HG02798 (cell line): ENCODE measurements at regions not wholly inside any gene's neighbourhood (a gene's known extent, or its start where the extent isn't known, plus 50 kb on each side); places are given as distances from the start of the nearest gene placed in this dataset.
A peak's percentile ranks its signal among the peaks of the same experiment; 100 is the strongest.

ENCODE experiments used
- ATAC-seq: cut with Tn5 transposase; IDR thresholded peaks from one replicate; pipeline ENCODE4 v1.9.1; 2021; ENCODE audit warnings: mild to moderate bottlenecking; ENCODE audit not compliant: unreplicated experiment, poor library complexity

DNA sequence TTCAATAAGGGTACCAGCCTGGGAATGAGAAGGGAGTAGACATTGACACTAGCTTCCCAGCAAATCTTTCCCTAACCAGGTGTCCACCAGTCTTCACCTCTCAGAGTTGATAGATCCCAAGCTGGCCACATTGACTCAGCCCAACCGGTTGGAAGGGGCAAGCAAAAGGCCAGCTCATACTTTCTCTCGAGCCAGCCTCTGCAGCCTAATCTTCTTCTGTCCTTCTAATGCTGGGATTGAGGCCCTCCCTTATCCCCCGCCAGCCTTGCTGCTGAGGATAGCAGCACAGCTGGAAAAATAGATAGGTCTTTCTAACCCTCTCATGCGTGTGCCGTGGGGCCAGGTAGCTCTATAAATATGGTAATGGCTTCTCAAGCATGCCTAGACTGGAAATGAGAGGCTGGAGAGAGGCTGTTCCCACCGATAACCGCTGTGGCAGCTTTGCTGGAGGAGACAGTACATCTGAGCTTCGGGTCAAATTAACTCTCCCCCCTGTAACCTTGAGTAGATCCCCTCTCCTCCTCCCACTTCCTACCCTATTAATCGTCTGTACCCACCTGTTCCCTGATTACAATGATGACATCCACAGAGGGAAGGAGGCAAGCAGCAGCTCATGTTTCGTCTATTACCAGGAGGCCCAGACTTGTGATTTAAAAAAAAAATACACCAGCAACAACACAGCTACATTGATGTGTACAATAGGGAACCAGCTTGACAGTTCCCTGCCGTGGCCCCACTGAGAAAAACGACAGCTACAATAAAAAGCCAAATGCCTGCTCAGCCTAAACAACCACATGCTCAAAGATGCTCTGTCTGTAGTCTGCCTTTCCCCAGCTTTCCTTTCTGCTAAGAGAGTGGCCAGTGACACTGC is 219.9 kb upstream of the BRINP1 start:
- no peak for ATAC-seq

DNA sequence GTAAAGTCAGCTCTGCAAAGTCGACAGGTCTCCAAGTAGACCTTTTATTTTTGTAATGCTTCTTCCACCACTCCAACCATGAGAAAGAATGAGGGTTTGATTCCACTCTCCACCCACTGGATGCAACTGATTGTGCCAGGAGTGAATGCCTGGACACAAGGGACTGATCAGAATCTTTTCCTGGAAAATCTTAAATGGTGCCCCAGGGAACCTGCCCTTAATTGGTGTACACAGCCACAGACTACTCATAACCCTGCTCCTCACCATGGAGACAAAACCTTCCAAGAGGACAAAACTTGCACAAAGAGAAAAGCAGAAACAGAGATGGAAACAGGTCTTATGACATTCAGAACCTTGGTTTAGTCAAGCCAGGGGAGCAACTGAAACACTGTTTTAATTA is 208.6 kb upstream of the BRINP1 start:
- ATAC-seq: no peak

DNA sequence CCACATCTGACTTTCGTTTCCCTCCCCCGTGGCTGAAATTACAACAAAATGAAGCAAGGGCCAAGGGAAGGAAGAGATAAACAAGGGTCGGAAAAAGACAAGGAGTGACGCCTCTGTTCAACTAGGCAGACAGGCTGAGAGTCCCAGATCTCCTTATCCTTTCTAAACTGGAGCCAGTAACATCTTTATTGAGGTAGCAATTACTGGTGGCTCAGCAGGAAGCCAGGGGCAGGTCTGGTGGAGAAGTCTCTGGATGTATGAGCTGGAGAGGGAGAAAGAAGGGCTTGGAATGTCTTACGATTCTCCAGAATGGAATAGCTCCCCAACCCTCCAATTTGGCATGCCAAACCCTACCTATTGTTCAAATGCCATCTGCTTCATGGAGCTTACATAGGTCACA is 190.8 kb upstream of the BRINP1 start:
- ATAC-seq: no peak

DNA sequence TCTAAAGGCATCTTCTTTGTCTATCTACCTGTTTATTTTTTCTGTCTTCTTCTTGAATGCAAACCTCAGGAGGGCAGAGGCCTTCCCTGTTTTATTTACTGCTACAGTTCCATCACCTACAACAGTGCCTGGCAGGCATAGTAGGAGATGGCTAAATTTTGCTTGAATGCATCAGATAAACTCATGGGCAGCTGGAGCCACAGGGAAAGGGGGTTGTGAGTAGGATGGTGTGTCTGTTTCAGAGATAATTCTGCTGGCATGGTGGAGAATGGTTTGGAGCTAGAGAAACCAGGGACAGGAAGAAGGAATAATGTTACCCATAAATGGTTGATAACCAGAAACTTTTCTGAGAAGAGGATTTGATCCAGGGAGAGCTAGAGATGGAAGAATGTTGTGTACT is 189.8 kb upstream of the BRINP1 start:
- ATAC-seq: no peak

DNA sequence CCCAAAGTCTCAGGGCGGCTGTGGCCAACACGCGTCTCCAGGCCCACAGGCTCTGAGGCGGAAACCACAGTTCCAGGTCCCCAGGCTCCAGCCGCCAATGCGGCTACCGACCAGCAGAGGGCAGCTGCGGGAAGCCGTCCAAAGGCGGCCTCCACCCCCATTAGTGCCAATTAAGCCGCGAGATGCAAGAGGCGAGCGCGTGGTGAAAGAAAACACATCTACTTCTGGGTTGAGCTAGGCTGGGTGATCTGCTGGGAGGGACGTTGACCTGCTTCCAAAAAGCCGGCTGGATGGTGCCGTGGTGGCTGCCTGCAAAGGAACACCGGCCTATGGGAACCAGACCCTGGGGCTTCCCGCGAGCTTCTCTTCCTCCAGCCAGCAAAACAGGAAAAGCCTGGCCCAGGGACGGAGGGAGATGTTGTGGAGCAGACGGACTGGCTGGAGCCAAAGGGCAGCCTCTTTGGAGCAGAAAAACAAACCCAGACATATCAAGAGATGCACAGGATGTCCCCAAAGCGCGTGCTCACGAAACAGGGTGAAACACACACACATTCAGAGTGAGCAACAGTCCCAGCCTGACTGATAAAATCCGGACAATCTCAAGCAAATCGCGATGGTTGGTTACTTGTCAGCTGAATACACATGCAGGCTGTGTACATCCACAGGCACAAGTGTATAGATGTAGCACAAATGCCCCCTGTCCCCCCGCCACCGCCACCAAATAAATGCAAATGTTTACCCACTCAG is 187.1 kb upstream of the BRINP1 start:
- peak; percentile 99 for ATAC-seq

DNA sequence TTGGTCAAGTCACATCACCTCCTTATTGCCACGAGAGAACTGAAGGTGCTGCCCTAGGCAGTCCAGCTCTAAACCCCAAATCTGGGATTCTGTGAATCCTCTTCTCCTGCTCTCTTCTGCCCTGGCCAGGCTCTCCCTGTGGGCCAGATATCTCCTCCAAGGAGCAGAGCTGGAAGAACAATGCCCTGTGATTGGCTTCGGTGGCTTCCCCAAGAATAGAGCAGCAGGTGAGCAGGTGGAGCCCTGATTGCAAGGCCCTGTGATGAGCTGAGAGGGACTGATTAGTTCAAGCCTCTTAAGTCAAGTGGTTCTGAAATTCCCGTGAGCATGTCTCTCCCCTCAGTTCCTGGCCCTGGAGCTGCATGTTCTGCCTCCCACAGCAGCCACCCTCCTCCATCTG is 175.3 kb upstream of the BRINP1 start:
- no peak for ATAC-seq

DNA sequence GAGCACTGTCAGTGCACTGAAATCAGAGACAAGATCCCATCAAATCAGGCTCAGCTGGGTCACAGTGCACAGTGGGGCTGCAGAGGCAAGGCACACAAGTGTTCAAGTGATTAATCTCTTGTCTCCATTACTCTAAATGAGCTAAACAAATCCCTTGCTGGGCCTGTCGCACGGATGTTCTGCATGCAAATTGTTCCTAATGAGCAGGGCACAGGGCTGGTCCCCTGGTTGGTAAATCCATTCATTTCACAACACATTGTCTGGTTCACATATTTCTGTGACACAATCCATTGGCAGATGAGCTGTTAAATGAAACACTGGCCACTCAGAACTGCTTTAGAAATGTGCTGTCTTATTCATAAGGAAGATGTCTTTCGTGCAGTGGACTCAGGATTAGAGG is 167.9 kb upstream of the BRINP1 start:
- no peak for ATAC-seq

DNA sequence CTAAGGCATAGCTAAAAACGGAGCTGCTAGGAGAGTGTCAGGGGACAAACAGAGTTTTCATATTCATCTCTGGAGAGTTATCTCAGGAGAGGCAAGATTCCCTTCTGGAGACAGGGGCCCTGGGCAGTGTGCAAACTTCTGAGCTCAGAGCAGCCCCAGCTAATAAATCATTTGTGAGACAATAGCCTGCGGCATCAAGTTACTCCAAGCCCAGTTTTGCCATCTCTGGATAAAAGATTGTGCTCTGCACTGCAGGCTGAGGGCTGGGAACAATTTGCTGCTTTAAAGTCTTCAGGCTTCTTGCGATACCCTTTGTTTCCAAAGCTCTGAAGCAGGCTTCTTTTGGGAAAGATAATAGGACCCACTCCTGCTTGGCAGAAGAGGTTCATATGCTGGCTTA is 164.3 kb upstream of the BRINP1 start:
- no peak for ATAC-seq

DNA sequence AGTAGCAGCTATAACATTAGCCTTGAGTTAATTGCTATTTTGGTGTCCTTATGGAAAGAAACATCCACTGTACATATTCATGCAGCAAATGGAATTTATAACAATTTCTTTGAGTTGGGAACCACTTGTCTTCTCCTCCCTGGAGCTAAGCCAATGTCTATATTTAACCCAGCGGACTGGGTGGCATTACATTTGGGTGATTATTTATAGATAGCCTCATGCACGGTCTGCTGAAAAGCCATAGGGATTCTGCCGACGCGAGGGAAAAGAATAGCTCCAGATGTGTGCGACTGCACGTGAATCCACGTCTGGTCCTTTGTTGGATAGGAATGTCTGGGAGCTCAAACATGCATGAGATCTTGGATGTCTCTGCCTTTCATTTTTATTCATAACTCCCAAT is 157.5 kb upstream of the BRINP1 start:
- no peak for ATAC-seq

DNA sequence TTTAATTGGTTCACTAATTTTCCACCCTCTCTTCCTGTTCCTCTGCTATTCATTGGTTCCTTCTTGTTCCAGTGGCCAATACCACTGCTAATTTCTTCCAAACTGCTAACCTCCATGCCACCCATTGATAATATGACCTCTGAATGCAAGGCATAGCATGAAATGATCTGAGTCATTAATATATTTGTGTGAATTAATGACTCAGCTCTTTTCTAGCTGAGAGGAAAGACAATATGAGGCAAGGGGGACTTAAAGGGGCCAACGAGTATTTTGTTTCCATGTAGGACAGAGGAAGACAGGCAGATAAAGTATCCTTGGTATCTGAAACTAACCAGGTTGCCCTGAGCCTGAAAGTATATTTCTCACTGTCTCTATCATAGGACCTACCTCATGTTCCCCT is 154.3 kb upstream of the BRINP1 start:
- no peak for ATAC-seq

DNA sequence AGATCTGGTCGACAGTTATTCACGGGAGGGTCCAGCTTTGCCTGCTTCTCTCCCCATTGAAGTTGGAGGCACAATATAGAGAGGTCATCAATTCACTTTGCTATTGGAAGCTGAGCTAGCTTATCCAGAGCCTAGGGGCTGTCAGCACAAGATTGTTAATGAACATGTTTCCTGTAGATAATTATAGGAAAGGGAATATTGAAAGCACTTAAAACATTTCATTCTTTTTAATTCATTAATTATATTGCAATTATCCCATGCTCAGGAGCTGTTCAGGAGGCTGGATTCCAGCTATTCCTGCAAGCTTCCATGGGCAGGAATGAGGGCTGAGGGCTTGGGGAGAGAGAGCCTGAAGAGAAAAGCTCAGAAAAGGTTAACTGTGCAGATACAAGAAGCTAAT is 153.1 kb upstream of the BRINP1 start:
- no peak for ATAC-seq

DNA sequence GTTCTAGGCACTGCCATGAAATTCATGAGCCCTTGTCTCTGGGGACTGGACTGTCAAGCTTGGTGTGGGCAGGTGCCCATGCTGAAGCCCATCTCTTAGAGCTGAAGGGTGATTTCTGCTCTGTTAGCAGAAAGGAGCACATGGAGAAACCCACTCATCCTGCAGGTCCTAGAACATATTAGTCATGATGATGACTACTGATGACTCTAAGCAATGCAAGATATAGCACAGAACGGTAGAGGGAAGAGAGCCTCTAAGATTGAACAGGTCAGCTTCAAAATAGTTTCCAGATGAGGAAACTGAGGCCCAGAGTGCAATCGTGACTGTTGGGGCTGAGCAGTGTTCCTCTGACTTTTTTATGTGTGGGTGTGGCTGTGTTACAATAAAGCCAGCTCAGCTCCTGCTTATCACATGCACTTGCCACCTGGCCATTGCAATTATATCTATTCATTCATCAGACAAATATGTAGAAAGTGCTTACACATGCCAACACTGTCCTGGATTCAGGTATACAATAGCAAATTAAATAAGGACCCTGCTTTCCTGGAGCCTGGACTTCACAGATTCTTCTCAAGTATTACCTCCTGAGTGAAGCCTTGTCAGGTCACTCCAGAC is 140.2 kb upstream of the BRINP1 start:
- ATAC-seq: no peak

DNA sequence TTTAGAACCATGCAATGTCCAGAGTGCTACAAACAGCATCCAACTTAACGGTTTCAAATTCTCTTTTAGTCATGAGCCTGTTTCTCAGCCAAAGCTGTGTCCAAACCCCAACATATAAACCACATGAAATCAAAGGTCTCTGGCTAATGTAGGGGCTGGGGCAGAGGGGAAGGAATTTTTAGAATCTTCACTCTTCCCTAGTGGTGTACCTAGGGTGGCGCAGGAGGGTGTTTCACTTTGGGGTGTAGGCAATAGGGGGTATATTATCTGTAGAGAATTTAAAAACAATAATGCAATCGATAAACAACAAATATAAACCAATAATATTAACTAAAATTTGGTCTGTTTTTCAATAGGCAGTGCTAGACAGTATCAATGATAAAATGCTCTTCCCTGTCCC is 132.1 kb upstream of the BRINP1 start:
- ATAC-seq: no peak

DNA sequence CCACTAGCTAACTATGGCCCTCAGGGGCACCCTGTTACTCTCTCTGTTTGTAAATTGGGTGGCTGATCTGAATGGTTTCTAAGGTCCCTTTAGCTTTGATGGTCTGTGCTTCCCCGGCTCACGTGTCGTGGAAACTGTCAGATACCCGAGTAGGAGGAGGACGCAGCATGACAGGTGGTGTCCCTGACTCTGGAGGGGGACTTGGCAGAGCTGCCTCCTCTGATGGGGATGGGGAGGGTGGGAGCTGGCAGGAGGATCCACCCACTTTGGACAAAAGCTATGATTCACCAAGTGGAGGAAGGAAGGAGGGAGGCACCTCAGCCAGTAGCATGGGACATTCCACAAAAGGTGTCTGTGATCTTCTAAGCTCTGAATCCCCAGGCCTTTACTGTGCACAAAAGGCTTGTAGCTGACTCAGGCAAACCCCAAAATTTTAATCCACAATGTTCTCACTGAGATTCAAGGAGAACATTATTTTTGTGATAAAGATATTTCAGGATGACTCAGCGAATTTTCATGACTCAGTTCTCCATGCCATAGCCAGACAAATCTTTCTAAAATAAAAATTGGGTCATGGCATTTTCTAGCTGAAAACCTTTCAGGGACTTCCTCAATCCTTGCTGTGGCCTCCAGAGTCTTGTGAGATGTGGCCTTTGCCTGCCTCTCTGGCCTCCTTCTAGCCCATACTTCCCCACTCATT is 131.0 kb upstream of the BRINP1 start:
- ATAC-seq: no peak

DNA sequence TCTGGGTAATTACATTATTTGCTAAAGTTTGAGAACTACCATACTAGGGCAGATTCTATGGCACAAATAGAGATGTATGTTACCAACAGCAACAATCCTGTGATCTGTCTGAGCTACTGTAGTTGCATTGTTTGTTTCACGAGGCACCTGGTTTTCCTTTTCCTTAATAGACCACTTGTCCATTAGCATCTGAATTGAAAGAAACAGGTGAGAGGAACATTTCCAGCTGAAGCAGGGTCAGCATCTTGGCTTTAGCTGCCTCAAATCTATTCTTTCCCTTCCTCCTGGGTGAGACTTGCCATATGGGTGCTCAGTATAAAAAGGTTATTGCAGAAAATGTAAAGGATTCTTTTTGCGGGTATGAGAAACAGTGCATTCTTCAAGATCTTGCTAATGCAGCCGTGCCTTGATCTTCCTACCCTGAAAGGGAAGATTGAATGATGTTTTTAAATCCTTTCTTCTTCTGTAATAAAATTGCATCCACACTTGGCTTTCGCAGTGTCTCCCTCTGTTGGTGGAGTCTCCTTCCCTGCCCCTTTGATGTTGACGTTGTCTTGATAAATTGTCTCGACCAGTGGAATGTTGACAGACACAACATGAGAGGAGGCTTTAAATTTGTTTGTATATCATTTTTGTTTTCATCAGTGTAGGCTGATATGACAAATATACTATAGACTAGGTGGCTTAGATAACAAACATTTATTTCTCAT is 118.0 kb upstream of the BRINP1 start:
- no peak for ATAC-seq

DNA sequence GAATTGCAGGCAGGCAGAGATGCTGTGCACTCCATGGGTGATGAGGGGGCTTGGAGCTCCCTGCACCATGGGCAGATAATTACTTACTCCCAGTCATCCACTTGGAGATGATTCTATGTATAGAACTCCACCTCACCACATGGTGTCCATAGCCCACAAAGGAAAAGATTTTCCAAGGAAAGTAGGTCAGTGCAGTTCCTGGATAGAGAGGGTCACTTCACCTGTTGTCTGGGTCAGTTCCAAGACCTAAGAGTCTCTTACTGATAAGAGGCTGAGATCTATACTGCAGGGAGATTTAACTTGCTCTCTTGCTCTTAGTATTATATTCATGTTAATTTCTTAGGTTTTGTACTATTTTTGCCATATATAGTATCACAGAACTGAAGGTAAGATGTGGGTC is 113.9 kb upstream of the BRINP1 start:
- ATAC-seq: no peak

DNA sequence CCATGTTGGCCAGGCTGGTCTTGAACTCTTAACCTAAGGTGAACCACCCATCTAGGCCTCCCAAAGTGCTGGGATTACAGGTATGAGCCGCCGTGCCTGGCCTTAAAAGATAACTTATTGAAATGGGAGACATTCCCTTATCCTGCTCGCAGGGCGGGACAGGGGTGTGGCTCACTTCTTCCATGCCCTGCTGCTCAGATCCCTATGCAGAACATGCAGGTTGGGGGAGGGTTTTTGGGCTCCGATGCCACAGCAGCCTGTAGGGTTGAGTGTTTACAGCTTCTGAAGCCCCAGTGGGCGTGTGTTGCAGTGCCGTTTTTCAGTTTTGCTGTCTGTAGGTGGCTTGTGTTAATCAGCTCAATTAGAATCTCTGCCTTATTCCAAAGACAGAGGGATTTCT is 108.0 kb upstream of the BRINP1 start:
- ATAC-seq: no peak

DNA sequence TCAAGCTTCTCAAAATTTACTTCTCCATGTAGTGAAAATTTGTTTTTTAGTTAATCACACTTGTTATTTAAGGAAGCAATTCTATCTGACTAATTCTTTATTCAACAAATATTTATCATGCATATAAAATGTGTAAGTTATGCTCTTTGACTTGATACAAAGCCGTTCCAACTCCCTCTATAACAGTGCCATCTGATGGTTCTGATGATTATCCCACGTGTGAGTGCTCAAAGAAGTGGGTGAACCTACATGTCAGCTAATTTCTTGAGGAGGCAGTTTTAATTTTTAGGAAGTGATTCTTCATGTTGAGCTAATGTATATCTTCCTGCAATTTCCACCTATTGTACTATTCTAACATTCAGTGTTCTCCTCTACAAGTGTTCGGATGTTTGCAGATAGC is 88.8 kb upstream of the BRINP1 start:
- ATAC-seq: no peak

DNA sequence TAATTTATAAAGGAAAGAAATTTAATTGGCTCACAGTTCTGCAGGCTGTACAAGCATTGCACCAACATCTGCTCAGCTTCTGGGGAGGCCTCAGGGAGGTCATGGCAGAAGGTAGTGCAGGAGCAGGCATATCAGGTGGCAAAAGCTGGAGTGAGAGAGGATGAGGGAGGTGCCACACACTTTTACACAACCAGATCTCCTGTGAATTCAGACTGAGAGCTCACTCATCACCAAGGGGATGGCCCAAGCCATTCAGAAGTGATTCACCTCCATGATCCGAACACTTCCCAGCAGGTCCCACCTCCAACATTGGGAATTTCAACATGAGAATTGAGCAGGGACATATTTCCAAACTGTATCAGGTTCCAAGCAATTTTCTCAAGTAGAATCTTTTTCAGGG is 84.7 kb upstream of the BRINP1 start:
- ATAC-seq: no peak

DNA sequence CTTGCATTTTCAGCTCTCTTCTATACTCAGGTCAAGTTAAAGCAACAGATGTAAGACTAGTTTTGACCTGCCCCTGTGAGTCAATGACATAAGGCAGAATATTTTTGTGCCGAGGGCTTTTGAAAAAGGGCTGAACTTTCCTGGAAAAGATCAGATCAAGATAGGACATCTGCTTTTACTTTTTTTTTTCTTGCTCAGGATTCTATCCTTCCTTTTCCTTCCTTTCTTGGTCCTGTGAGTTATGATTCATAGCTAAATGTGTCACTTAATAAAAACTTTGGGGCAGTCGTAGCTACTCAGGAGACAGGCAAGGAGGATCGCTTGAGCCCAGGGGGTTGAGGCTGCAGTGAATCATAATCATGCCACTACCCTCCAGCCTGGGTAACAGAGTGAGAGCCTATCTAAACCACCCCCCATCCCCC is 84.3 kb upstream of the BRINP1 start:
- no peak for ATAC-seq
